HG03439 (cell line): ENCODE measurements at regions not wholly inside any gene's neighbourhood (a gene's known extent, or its start where the extent isn't known, plus 50 kb on each side); places are given as distances from the start of the nearest gene placed in this dataset.
"Not testable (repeated sequence)": the region's sequence is repeated elsewhere in the genome, so short reads cannot be mapped to it uniquely, and the experiment has no call there.

Experiments used
- ATAC-seq: cut with Tn5 transposase; IDR thresholded peaks from one replicate; pipeline ENCODE4 v1.9.1; 2021; ENCODE audit warnings: mild to moderate bottlenecking, moderate library complexity; ENCODE audit not compliant: unreplicated experiment

GRCh38 chr18:71125581-71125980 is 836.7 kb downstream of the SOCS6 start:
- no peak for ATAC-seq

- no peak for ATAC-seq
Observed at GRCh38 chr18:71116535-71116934, 827.7 kb downstream of the SOCS6 start.

- no peak for ATAC-seq
Observed at GRCh38 chr18:71115261-71115660, 826.4 kb downstream of the SOCS6 start.

GRCh38 chr18:71114550-71115210 is 825.8 kb downstream of the SOCS6 start:
- ATAC-seq, result no peak

GRCh38 chr18:71107244-71107643 is 818.4 kb downstream of the SOCS6 start:
- ATAC-seq, result no peak

GRCh38 chr18:71106701-71107100 is 817.9 kb downstream of the SOCS6 start:
- no peak for ATAC-seq

- ATAC-seq, result no peak
Observed at GRCh38 chr18:71105994-71106546, 817.2 kb downstream of the SOCS6 start.

GRCh38 chr18:71105078-71105819 is 816.4 kb downstream of the SOCS6 start:
- ATAC-seq, result no peak

GRCh38 chr18:71079606-71080005 is 790.8 kb downstream of the SOCS6 start:
- no peak for ATAC-seq

GRCh38 chr18:71077451-71077850 is 788.6 kb downstream of the SOCS6 start:
- no peak for ATAC-seq

GRCh38 chr18:71075147-71075546 is 786.3 kb downstream of the SOCS6 start:
- ATAC-seq, result no peak

GRCh38 chr18:71068338-71068737 is 779.5 kb downstream of the SOCS6 start:
- ATAC-seq, result no peak

GRCh38 chr18:71049893-71050292 is 761.0 kb downstream of the SOCS6 start:
- no peak for ATAC-seq

- no peak for ATAC-seq
Observed at GRCh38 chr18:71047882-71048281, 759.0 kb downstream of the SOCS6 start.

GRCh38 chr18:71045331-71046065 is 756.7 kb downstream of the SOCS6 start:
- no peak for ATAC-seq

GRCh38 chr18:71040161-71040560 is 751.3 kb downstream of the SOCS6 start:
- ATAC-seq, result no peak

GRCh38 chr18:71038196-71038595 is 749.4 kb downstream of the SOCS6 start:
- no peak for ATAC-seq

- ATAC-seq, result no peak
Observed at GRCh38 chr18:71036783-71037182, 747.9 kb downstream of the SOCS6 start.

GRCh38 chr18:71031296-71032191 is 742.7 kb downstream of the SOCS6 start:
- not testable (repeated sequence) for ATAC-seq

- ATAC-seq, result not testable (repeated sequence)
Observed at GRCh38 chr18:71030085-71030484, 741.2 kb downstream of the SOCS6 start.
